ENCODE measurements at regions not wholly inside any gene's neighbourhood (a gene's known extent, or its start where the extent isn't known, plus 50 kb on each side); places are given as distances from the start of the nearest gene placed in this dataset.
A peak's percentile ranks its signal among the peaks of the same experiment; 100 is the strongest.

GRCh38 chr3:76010252-76010651 lies 224.9 kb upstream of the ZNF717 start:
- no peak for DNase-seq (ENCODE audit: low spot score)

DNA sequence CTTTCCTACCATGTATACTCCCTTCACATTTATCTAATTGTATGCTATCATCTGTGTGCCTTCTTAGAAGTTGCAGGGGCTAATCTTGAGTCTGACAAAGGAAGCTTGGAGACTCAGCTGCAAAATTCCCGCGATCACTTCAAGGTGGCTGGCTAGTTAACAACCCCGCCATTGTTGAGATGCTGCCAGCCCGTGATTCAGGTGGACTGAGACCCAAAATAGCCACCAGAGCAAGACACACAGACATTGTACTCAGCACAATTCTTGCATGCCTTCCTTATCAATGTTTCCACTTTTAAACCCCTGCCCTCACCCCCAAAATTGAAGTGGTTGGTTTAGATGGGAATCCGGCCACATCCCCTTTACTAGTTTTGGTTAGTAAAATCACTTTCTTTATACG lies 225.8 kb upstream of the ZNF717 start:
- no peak for DNase-seq (ENCODE audit: low spot score)

- no peak for DNase-seq (ENCODE audit: low spot score)
Measured at GRCh38 chr3:76015496-76015895, 230.1 kb upstream of the ZNF717 start.

DNA sequence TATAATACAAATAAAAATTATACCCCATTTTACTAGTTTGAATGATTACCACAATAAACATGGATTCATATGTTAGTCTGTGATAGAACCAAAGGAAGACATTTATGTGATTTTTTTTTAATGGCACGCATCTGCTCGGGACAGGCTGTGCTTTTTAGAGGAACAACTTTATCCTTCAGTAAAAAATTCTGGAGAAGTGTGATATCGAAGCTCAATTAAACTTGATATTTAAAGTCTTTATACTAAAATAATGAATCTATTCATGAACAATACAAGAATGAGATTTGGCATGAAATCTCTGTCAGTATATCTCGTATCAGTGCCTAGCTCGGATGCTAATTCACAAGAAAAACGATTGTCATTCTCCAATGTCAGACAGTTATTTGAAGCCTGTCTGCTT lies 230.8 kb upstream of the ZNF717 start:
- DNase-seq (ENCODE audit: low spot score), result no peak

DNA sequence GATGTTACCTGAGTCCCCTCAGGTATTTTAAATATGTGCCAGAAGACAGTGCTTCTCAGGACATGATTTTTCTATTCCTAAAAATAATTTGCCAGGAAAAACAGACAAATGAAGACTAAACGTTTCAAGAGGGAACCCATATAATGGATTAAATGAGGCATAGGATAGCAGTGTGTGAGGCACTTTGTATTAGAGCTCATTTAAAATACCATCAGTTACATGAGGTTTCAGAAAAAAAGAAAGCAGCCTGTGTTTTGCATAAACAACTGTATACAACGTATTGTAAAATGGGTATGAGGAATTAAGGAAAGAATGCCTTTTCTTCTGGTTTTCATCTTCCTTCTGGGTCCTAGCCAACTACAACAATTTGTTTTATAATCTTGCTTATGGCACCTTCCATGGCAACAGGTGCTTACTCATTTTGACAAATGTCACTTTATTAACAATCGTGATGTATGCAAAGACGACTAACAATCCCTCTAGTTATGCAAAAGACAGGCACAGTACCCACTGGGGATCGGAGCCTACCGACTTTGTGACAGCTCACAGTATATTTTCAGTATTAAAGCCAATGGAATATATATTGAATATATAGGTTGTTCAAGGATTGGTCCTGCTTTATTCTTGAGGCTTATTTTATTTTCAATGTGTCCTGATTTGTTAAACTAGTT lies 231.6 kb upstream of the ZNF717 start:
- no peak for DNase-seq (ENCODE audit: low spot score)

DNA sequence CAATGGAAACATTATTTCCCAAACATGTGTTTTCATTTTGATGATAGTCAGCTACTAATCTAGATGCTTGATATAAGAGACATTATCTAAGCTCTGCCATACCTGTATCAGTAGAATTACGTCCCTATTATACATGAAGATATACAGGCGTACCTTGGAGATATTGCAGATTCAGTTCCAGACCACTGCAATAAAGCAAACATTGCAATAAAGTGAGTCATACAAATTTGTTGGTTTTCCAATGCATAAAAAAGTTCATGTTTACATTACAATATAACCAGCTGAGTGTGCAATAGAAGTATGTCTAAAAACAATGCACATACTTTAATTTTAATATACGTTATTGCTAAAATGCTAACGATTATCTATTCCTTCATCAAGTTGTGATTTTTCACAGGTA lies 236.0 kb upstream of the ZNF717 start:
- DNase-seq (ENCODE audit: low spot score), result no peak

GRCh38 chr3:76024640-76025039 lies 239.3 kb upstream of the ZNF717 start:
- peak; percentile 44 for DNase-seq (ENCODE audit: low spot score)

- DNase-seq (ENCODE audit: low spot score), result no peak
Measured at GRCh38 chr3:76025561-76025960, 240.2 kb upstream of the ZNF717 start.

DNA sequence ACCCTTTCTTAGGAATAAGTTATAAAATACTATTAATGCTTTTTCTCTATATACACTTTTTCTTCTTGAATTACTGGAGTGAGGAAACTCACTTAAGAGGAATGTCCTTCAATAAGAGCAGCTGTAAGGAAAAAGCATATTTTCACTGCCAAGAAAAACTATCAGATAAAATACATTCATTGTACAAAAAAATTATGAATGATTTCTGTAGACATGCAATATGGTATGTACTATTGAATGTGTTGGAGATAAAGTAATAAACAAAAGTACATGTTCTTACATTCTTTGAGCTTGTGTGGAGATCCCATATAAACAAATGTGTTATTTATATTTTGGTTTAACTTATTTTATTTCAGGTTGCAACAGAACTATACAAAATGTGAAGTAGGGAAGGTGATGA lies 241.0 kb upstream of the ZNF717 start:
- no peak for DNase-seq (ENCODE audit: low spot score)

GRCh38 chr3:76028774-76029173 lies 243.4 kb upstream of the ZNF717 start:
- DNase-seq (ENCODE audit: low spot score), result no peak

- no peak for DNase-seq (ENCODE audit: low spot score)
Measured at GRCh38 chr3:76034649-76035048, 249.3 kb upstream of the ZNF717 start.

- no peak for DNase-seq (ENCODE audit: low spot score)
Measured at GRCh38 chr3:76035117-76035516, 249.8 kb upstream of the ZNF717 start.

DNA sequence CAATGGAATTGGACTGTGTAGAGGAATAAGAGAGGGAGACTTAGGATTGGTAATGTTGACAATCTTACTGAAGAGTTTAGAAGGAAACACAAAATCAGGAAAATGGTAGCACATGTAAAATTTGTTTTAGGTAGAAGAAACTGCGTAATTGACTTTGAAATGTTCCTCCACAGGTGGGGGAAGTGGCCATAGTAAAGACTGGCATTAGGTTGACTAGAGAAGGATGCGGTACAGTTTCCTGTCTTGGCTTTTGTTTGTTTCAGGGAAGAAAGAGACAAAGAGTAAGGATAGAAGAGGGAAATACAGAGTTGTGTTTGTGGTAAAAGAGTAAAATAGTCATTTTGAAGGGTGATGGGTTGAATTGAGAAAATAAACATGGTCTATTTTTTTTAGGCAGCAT lies 253.6 kb upstream of the ZNF717 start:
- no peak for DNase-seq (ENCODE audit: low spot score)

DNA sequence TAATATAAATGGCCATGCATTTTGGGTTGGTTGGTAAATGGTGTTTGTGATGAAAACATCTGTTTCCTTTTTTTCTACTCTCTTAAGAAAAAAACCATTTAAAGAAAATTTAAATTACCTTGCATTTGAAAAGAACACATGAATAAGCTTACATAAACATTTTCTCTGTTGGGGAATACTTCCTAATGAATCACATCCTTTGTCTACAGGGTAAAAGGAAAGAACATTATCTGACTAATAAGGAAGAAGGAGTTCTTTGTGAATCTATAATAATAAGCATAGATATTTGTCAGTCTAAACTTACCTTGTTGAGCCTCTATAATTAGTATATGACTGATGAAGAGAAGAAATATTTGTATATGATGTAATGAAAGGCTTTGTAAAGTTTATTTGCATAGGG lies 254.1 kb upstream of the ZNF717 start:
- DNase-seq (ENCODE audit: low spot score), result peak; percentile 65

DNA sequence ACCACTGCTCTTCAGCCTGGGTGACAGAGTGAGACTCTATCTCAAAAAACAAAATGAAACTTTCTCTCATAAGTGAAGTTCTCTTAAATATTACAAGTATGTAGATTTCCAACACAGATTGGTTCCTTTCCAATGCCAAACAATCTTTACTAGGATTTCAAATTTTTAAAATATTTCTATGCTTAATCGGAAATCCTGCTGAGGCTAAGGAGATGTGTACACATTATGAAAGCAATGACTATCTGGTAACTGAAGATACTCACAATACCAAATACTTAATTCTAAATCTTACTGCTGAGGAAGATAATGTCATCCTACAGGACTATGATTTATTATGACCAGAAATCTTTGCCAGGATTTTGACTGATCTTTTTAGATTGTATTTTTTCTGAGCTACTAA lies 255.6 kb upstream of the ZNF717 start:
- no peak for DNase-seq (ENCODE audit: low spot score)

DNA sequence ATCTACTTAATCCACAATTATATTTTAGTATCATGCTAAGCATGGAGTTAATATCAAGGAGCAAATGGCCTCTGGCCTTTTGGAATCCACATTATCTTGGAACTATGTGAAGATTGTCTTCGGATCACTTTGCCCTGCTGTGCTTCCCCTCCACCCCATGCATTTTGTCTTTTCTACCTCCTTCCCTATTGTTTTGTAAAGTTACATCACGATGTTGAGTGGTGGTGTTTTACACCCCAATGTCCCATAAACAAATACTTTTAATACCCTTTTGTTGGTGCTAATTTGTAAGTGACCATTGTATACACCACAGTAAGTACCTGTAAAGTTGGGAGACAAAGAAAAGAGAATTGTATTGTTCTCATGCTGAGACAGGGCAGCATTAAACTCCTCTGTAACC lies 258.4 kb upstream of the ZNF717 start:
- no peak for DNase-seq (ENCODE audit: low spot score)

GRCh38 chr3:76044601-76045600 lies 259.6 kb upstream of the ZNF717 start:
- DNase-seq (ENCODE audit: low spot score), result peak; percentile 49

GRCh38 chr3:76047368-76047767 lies 262.0 kb upstream of the ZNF717 start:
- DNase-seq (ENCODE audit: low spot score), result no peak

GRCh38 chr3:76049776-76050175 lies 264.4 kb upstream of the ZNF717 start:
- no peak for DNase-seq (ENCODE audit: low spot score)

GRCh38 chr3:76051145-76051544 lies 265.8 kb upstream of the ZNF717 start:
- peak; percentile 44 for DNase-seq (ENCODE audit: low spot score)

GRCh38 chr3:76054404-76054803 lies 269.1 kb upstream of the ZNF717 start:
- no peak for DNase-seq (ENCODE audit: low spot score)

GRCh38 chr3:76061654-76062053 lies 276.3 kb upstream of the ZNF717 start:
- no peak for DNase-seq (ENCODE audit: low spot score)

DNA sequence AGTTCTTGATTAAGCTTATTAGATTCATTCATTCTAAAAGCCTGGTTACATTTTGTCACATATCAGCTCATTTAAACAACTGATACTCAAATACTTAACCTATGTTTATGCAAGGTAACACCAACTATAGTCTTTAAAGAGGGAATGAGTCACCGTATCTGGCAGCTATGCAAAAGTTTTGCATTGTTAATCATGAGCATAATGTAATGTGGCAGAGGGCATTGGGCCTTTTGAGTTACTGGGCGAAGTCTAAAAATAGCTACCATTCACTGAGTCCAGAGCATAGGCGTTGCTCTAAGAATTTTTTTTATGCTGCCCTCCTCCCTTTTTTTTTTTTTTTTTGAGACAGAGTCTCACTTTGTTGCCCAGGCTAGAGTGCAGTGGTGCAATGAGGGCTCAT lies 277.7 kb upstream of the ZNF717 start:
- DNase-seq (ENCODE audit: low spot score), result peak; percentile 91

Measured in kidney tubule cell (primary cell).